Left lobe of liver (tissue), 2 donors: ENCODE measurements at regions not wholly inside any gene's neighbourhood (a gene's known extent, or its start where the extent isn't known, plus 50 kb on each side); places are given as distances from the start of the nearest gene placed in this dataset.

Experiments used
- ATAC-seq: fragments of 200-7000 bp; cut with Tn5 transposase; one replicate; pipeline ENCODE4 v1.9.1; 2020; ENCODE audit warnings: mild to moderate bottlenecking, moderate library complexity
- DNase-seq: peaks from one replicate; pipeline ENCODE4 v3.0.0-alpha.2; 2020; ENCODE audit warnings: low spot score
- donor health status: DM: no; HTN: no; CAD: no; lungs with moderate emphysema.
- donor health status: DM: no; HTN: yes; CAD: no.

DNA sequence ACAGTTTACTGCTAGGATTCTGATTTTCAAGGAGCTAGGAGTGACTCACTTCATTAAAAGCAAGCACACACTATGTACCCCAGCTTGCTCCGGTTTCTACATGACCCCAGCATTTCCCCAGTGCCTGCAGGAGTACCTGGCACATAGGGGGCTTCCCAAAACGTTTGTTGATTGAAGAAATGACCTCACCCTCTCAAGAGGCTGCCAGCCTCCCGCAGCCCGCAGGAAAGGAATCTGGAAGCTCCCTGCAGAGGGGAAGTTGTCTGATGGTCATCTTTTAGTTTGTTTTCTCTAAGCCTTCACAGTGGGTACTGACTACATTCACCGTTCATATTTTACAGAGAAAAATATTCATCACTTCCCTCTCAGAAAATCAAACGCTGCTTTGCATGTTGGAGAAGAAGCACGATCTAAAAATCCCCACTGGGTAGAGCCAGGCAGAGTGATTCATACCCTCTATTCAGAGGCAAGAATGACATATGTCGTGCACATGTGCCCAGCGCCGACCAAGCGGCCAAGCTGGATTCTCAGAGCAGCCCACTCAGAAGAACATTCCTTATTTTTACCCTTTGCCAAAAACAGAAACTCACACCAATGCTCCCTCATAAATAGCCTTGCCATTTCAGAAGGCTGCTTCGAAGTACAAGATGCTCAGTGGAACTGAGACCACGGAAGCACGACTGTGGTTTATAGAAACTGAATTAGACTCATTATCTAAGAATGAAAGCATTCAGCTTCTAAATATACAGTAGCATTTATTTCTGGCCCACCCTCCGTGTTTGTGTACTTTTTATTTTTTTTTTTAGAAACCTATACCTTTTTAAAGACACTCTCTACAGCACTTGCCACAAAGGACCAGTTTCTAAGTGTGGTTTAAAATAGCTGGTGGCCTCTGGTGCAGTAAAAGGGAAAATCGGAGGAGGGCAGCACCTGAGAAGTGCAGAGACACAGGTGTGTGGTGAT is 143.2 kb downstream of the MIS18A start:
- DNase-seq (no peak), ATAC-seq (no peak)

GRCh38 chr21:32134441-32135130 is 144.3 kb downstream of the MIS18A start:
- no peak for ATAC-seq
- no peak for DNase-seq

- DNase-seq (no peak), ATAC-seq (no peak)
Observed at GRCh38 chr21:32132881-32133280, 146.0 kb downstream of the MIS18A start.

- no peak for DNase-seq
- no peak for ATAC-seq
Observed at GRCh38 chr21:32132409-32132808, 146.4 kb downstream of the MIS18A start.

DNA sequence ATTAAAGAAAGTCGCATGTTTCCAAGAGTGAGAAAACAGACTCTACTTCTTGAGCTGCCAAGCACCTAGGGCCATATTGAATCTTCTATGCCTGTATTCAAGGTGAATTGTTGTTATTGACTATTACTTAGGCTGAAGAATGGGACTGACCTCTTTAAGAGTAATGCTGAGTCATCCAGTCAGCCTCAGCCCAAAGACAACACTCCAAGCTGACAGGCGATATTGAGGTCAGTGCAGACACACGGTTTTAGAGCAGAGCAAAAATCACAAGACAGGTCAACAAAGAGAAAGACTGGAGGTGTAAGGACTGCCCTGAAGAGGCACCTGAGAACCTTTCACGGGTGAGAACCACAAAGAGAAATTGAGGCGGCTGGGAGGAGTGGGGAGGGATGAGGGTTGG is 146.9 kb downstream of the MIS18A start:
- peak; percentile 39 for ATAC-seq

DNA sequence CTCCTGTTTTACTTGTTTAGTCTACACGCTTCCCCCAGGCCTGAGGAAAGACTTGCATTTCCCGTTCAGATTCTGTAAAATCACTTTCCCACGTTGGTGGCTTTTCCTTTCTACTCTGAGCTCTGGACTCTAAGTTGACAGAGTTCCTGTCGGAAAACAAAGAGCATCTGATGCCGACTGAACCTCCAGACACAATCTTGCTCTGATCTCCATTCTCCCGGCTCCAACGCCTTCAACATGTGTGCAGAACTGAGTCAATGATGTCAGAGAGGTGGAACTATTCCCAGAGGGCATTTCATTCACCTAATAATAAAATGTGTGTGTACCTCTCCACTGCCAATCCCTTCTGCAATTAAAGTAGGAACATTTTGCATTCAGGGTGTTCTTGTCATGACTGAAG is 147.7 kb downstream of the MIS18A start:
- DNase-seq: no peak
- no peak for ATAC-seq

More for the DNA sequence above, 146.9 kb downstream of the MIS18A start:
- DNase-seq: no peak

GRCh38 chr21:32130031-32130891 is 148.6 kb downstream of the MIS18A start:
- no peak for DNase-seq
- ATAC-seq: no peak

DNA sequence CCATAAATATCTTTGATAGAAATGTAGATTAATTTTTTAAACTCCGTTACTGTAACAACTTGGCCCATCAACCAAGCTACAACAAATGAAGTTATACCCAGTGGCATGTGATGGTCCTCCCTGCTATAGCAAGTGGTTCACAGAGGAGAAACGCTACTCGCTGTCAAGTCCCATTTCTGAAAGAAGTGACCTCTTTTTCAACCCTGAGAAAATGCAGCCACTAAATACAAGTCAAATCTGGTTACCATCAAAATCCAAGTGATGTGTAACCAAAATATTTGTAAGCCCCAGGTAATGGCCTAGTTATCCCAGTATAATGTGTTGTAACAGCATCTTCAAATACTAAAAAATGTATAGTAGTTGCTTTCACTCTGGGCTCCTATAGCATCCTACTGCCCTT is 151.8 kb downstream of the MIS18A start:
- DNase-seq: no peak

DNA sequence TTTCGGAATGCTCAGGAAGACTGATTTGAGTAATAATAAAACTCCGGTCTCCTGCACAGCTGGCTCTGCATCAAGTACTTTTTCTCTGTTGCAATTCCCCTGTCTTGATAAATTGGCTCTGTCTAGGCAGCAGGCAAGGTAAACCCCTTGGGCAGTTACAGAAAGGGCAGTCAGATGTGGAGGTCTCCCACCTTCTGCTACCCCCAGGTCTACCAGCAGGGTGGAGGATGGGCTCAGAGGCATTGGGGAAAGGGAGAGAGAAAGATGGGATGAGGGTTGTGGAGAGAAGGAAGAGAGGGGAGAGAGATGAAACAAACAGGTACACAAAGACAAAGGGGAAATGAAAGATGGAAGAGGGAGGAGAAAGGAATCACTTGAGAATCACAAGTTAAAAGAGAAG is 156.8 kb downstream of the MIS18A start:
- ATAC-seq (no peak), DNase-seq (no peak)

More for the DNA sequence above, 151.8 kb downstream of the MIS18A start:
- no peak for ATAC-seq

GRCh38 chr21:32120230-32120629 is 158.6 kb downstream of the MIS18A start:
- ATAC-seq (no peak), DNase-seq (no peak)

- ATAC-seq (no peak), DNase-seq (no peak)
Observed at GRCh38 chr21:32119811-32120210, 159.0 kb downstream of the MIS18A start.

GRCh38 chr21:32119389-32119788 is 159.5 kb downstream of the MIS18A start:
- ATAC-seq (no peak), DNase-seq (no peak)

GRCh38 chr21:32114419-32115035 is 164.3 kb downstream of the MIS18A start:
- DNase-seq (no peak), ATAC-seq (no peak)

GRCh38 chr21:32113486-32113885 is 165.4 kb downstream of the MIS18A start:
- DNase-seq: no peak
- no peak for ATAC-seq

DNA sequence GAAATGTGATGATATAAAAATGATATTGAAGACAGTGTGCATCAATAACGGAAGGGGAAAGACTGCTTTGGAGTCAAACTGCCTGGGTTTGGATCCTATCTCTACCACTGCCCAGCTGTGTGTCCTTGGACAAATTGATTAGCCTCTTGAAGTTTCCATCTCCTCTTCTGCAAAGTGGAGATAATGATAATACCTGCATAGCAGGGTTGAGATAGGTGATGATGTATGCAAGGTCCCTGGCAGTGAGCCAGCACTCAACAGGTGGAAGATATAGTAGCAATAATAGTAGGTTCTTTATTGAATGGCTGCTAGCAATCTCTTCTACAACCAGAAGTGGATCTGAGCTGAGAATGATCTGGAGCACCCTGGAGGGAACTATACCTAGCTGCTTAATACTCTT is 166.7 kb downstream of the MIS18A start:
- ATAC-seq (no peak), DNase-seq (no peak)

DNA sequence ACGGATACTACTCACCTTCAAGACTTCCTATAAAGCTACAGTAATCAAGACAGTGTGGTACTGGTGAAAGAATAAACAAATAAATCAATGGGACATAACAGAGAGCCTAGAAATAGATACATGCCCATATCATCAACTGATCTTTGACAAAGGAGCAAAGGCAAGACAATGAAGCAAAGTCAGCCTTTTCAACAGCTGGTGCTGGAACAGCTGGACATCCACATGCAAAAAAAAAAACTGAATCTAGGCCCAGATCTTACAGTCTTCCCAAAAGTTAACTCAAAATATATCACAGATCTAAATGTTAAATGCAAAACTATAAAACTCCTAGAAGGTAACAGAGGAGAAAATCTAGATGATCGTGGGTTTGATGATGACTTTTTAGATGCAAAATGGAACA is 170.3 kb downstream of the MIS18A start:
- ATAC-seq: no peak
- no peak for DNase-seq

GRCh38 chr21:32103361-32103760 is 175.5 kb downstream of the MIS18A start:
- no peak for ATAC-seq
- no peak for DNase-seq

- no peak for DNase-seq
- ATAC-seq: no peak
Observed at GRCh38 chr21:32102426-32102825, 176.4 kb downstream of the MIS18A start.

DNA sequence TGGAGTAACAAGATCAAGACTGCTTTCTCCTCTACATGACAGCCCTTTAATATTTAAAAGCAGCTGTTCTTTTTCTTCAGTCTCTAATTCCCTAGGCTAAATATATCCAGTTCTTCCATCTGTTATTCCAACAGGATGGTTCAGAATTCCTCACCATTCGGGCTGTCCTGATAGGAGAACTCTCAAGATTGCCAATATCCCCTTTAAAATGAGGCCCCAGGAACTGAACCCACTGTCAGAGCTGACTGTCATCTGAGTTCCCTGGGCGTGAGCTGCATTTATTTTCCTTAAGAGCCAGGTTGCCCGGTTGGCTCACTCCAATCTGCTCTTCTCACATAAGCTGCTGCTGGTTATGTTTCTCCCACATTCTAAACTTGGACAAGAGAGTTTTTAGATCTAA is 177.6 kb downstream of the MIS18A start:
- DNase-seq (no peak), ATAC-seq (no peak)

DNA sequence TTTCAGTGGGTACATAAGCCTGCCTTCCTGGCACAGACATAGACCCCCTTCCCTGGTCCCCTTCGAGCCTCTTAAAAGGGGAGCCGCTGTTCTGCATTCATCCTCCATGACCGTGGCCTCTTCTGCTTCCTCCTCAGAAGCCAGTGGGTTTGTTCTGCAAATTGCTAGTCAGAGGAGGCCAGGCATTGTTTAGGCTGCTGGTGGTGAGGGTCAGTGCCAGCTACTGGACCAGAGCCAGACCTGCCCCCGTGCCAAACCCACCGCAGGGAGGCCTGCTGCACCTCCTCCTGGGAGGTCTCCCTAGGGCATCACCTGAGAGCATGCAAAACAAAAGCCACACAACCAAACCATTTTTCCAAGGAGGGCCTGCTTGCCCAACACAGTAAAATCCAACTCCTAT is 178.4 kb downstream of the MIS18A start:
- no peak for ATAC-seq
- DNase-seq: no peak
